ENCODE measurements at regions not wholly inside any gene's neighbourhood (a gene's known extent, or its start where the extent isn't known, plus 50 kb on each side); places are given as distances from the start of the nearest gene placed in this dataset.
"Not testable (repeated sequence)": the region's sequence is repeated elsewhere in the genome, so short reads cannot be mapped to it uniquely, and the experiment has no call there.

DNA sequence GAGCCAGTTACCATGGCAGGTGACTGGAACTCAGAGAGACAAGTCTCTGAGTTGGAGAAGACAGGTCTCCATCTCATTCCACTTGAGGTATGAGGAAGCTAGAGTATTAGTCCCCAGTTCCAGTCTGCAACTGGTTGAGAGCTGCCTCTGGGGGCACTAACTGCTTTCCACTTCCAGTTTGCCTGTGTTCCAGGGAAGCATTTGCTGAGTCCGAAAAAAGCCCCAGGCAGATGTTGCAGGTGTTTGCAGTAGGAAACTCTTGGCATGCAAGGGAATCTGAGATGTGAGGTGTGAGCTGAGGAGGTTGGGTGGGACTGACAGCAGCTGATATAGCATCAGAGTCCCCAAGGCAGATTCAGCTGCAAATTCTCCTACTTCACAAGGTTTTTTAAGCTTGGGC, 272.2 kb upstream of the CASK start:
- Histone ChIP-seq H3K4me3 (no peak overlapping the region), H3K27me3 (no peaks in the 10 kb centered on the region), H3K36me3 (no peaks in the 10 kb centered on the region), H3K9me3 (no peaks in the 10 kb centered on the region)
- no peak for DNase-seq

DNA sequence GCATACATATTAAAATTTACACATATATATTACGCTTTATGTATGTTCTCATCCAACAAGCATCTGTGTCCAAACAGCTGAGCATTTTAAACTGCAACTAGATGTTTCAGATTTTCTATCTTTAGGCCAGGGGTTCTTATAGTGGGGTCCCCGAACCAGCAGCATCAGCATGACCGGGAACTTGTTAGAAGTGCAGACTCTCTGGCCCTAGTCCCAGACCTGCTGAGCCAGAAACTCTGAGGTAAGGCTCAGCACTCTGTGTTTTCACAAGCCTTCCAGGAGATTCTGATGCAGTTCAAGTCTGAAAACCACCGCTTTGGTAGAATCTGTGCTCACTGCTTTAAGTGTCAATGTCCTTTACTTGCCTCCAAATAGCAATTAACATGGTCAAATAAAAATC, 266.2 kb upstream of the CASK start:
- Histone ChIP-seq H3K9me3 (no peaks in the 10 kb centered on the region), H3K27me3 (no peaks in the 10 kb centered on the region), H3K4me3 (no peak overlapping the region), H3K36me3 (no peaks in the 10 kb centered on the region)
- DNase-seq, result no peak

DNA sequence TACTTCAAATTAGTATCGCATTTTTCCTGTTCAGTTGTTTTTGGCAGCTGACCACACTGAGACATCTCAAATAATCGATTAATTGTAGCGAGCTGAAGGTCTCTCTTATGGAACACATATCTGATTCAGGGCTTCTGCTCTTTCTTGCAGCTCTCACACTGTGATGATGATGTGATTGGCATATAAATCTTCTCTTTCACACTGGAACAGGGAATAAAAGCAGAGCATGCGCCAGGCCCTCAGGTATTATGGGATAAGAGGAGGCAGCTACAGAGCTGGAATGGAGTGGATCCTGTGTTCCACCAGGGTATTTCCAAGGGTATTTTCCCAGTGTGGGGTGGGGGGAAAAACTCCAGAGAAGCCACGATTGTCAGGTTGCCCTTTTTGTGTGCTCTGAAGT, 265.4 kb upstream of the CASK start:
- DNase-seq, result no peak
- Histone ChIP-seq H3K4me3 (no peak overlapping the region), H3K9me3 (no peaks in the 10 kb centered on the region), H3K27me3 (no peaks in the 10 kb centered on the region), H3K36me3 (no peaks in the 10 kb centered on the region)

DNA sequence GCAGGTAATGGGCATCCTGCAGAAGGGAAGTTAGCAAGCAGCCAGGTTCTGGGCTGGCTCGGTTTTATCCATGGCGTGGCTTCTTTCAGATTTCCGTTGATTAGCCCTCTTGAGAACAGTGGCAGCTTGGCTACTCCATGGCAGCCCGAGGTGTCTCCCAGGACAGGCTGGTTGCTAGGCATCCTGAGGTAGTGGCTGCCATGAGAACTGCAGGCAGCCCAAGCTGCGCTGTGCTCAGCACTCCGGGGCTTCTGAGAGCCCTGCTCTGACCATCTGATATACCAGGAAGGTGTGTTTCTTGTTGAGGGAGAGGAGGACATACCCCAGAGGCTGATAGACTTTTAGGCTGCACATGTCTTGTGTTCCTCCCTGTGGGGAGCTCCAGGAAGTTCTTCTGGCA, 253.4 kb upstream of the CASK start:
- H3K36me3 ChIP-seq, result no peaks in the 10 kb centered on the region
- no peaks in the 10 kb centered on the region for H3K27me3 ChIP-seq
- H3K9me3 ChIP-seq, result no peaks in the 10 kb centered on the region
- DNase-seq, result no peak
- no peak overlapping the region for H3K4me3 ChIP-seq

DNA sequence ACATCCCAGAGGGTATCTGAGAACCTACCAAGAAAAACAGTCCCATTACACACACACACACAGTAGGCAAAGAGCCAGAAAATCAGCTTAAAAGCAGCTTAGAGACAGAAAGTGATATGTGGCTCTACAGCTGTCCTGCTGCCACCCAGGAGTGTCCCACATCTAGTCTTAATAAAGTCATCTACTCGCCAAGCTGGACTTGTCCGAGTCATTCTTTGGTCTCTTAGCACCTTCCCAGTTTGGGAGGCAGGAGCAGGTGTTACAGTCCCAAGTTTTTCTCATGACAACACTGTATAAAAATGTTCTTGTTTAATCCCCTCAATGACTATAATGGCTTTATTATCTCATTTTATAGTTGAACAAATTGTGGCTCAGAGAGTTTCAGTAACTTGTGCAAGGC, 252.5 kb upstream of the CASK start:
- Histone ChIP-seq H3K27me3 (no peaks in the 10 kb centered on the region), H3K9me3 (no peaks in the 10 kb centered on the region), H3K36me3 (no peaks in the 10 kb centered on the region), H3K4me3 (no peak overlapping the region)
- DNase-seq, result no peak

DNA sequence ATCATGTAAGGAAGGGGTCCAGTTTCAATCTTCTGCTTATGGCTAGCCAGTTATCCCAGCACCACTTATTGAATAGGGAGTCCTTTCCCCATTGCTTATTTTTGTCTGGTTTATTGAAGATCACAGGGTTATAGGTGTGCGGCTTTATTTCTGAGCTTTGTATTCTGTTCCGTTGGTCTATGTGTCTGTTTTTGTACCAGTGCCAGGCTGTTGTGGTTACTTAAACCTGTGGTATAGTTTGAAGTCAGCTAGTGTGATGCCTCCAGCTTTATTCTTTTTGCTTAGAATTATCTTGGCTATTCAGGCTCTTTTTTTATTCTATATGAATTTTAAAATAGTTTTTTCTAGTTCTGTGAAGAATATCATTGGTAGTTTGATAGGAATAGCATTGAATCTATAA, 234.6 kb upstream of the CASK start:
- H3K27me3 ChIP-seq, H3K36me3 ChIP-seq, DNase-seq: not testable (repeated sequence)

DNA sequence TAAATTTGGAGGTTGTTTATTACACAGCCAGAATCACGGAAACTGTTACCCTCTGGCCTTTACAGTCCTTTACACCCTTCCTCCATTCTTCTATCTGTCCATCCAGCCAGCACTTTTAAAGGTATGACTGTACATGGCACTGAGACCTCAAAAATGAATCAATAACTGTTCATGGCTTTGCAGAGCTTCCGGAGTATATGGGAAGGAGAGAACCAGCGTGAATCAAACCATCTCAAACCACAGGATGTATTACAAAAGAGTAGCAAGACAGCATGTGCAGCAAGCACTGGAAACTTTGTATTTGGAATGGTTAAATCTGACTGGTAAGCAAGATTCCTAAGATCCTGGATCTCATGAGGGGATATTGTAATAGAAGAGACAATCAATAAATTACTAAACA, 228.5 kb upstream of the CASK start:
- no peaks in the 10 kb centered on the region for H3K9me3 ChIP-seq
- DNase-seq, result no peak
- no peaks in the 10 kb centered on the region for H3K36me3 ChIP-seq
- H3K27me3 ChIP-seq, result no peaks in the 10 kb centered on the region
- no peak overlapping the region for H3K4me3 ChIP-seq

More for the DNA sequence above, 234.6 kb upstream of the CASK start:
- not testable (repeated sequence) for H3K4me3 ChIP-seq, H3K9me3 ChIP-seq

DNA sequence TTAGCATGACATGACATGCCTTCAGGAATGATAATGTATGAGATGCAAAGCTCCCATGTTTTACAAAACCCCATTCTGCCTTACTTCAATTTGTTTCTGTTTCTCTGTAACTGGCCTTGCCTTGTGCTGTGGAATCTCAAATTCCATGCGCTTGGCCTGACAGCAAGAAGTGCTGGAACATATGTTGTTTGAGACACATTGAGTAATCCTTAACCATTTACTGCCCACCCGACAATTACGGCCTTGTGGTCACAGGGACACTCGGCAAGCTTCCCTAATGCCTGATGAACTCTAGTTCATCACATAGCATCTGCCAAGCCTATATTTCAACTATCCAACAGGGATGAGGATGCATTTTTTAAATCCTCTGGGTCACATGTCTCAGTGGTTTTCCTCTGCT, 226.4 kb upstream of the CASK start:
- Histone ChIP-seq H3K9me3 (no peaks in the 10 kb centered on the region), H3K27me3 (no peaks in the 10 kb centered on the region), H3K4me3 (no peak overlapping the region), H3K36me3 (no peaks in the 10 kb centered on the region)
- no peak for DNase-seq

DNA sequence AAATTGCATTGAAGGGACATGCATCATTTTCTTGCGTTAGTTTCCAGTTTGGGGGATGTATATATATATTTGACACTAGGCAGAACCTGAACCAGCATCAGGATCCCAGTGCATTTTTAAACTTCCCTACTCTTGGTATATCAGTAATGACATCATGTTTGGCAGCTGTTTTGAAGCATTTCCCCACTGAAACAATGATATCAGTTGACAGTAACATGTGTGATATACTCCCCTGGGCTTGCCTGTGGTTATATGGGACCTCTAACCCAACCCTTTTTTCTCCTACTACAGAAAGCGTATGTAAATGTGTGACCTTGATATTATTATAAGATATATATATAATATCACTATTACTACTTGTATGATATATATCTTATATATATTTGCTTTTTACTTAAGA, 225.9 kb upstream of the CASK start:
- Histone ChIP-seq H3K9me3 (no peaks in the 10 kb centered on the region), H3K4me3 (no peak overlapping the region), H3K27me3 (no peaks in the 10 kb centered on the region), H3K36me3 (no peaks in the 10 kb centered on the region)
- DNase-seq, result no peak

DNA sequence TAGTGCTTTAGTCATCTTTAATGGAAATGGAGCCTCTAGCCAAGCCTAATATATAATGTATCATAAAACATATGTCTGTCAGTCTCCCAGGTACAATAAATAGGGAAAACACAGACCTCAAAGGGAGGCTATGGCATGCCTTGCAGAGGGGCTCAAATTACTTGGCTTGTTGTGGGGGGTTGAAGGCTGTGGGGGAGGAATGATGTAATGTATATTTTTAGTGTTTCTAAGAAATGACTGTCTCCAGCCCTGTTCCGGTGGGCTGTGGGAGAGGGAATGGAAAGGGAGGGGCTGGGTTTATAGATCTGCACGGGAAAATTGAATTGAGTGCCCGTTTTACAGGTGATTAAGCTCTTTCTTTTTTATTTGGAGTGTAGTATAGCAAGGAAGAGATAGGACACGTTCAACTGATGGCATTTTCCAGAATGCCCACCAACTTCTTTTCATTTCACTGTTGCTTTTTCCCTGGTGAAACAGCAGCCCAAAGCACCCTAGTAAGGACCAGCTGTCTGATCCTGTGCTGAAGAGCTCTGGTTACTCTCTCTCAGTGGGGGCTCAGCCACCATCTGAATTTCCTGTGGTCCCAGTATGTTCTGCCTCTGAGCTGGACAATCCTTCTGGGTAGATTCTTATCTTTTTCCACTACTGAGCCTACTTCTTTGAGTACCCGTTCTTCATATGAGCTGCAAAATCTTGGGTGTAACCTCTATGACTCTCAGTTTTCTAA, 220.7 kb upstream of the CASK start:
- Histone ChIP-seq H3K27me3 (no peaks in the 10 kb centered on the region), H3K9me3 (no peaks in the 10 kb centered on the region), H3K4me3 (no peak overlapping the region), H3K36me3 (no peaks in the 10 kb centered on the region)
- no peak for DNase-seq

DNA sequence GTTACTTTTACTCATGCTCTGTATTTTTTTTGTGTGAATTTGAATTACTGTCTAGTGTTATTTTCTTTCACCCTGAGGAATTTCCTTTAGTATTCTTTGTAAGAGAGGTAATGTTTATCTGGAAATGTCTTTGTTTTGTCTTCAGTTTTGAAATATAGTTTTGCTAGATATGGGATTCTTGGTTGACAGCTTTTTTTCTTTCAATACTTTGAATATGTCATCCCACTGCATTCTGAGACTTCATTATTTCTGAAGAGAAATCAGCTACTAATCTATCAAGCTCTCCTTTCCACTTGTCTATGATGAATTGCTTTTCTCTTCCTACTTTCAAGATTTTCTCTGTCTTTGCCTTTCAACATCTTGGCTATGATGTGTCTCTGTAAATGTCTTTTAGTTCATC, 217.0 kb upstream of the CASK start:
- Histone ChIP-seq H3K9me3 (no peaks in the 10 kb centered on the region), H3K27me3 (no peaks in the 10 kb centered on the region), H3K4me3 (no peak overlapping the region), H3K36me3 (no peaks in the 10 kb centered on the region)
- no peak for DNase-seq

DNA sequence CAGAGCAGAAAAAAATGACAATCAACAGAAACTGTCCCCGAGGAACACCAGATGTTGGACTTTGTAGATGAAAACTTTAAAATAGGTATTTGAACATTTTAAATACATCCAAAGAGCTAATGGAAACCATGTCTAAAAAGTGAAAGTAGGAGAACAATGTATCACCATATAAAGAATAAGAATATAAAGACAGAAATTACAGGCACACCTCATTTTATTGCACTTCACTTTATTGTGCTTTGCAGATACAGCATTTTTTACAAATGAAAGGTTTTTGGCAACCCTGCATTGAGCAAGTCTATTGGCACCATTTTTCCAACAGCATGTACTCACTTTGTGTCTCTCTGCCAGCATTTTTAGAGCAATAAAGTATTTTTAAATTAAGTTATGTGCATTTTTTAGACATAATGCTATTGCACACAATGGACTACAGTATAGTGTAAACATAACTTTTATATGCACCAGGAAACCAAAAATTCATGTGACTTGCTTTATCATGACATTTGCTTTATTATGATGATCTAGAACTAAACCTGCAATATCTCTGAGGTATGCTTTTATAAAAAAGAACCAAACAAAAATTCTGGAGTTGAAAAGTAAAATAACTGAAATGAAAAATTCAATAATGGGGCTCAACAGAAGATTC, 212.4 kb upstream of the CASK start:
- H3K27me3 ChIP-seq, result no peaks in the 10 kb centered on the region
- H3K4me3 ChIP-seq, result no peak overlapping the region
- H3K9me3 ChIP-seq, result no peaks in the 10 kb centered on the region
- DNase-seq, result no peak
- no peaks in the 10 kb centered on the region for H3K36me3 ChIP-seq

DNA sequence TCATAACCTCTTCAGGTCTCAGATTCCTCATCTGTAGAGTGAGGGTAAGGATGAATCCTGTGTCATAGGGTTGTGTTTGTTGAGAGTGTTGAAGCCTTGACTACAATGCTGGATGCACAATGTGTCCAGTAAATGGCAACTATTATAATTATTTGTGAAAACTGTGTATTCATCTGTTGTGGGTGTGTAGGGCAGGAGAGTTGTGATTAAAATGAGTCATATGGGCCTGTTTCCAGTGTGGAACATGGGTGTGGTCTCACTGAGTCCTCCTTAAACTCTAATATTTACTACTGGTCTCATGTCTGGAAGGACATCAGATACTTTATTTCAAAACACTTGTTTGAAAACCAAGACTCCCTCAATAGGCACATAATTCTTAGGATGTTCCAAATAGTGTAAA, 208.5 kb upstream of the CASK start:
- H3K9me3 ChIP-seq, result no peaks in the 10 kb centered on the region
- H3K4me3 ChIP-seq, result no peak overlapping the region
- no peaks in the 10 kb centered on the region for H3K27me3 ChIP-seq
- DNase-seq, result no peak
- H3K36me3 ChIP-seq, result no peaks in the 10 kb centered on the region

DNA sequence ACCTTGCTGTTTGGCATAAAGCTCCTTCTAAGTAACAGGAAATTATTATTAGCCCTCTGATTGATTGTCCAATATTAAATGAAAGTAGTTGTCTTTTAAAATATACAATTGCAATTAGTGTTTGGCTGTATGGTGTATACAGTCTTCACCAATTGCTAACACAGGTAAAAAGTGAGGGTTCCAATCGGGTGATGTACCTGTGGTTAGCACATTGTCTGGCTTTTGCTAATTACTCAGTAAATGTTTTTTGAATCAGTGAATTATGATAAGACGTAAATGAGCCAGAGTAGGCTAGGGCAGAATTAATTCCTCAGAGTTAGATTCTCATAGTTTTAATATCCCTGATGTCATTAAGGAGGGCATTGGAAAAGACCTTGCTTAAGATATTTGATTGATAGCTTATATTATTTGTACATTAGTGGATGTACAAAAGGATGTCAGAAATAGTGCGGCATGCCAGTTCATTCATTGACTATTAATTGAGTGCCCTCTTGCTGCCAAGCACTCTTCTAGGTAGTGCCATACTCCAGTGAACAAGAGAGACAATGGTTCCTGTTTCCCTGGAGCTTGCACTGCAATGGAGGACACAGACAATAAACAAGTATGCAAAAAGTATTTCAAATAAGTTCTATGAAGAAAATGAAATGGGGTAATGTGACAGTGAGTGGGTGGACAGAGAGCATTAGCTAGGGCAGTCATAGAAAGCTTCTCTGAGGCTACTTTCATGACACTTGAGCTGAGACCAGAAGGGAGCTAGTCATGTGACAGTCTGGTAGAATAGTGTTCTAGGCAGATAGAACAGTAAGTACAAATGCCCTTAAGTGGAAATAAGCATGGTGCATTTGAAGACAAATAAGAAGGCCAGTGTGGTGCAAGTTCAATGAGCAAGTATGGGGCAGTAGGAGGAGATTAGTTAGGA, 205.9 kb upstream of the CASK start:
- Histone ChIP-seq H3K4me3 (no peak overlapping the region), H3K36me3 (no peaks in the 10 kb centered on the region)
- no peak for DNase-seq

DNA sequence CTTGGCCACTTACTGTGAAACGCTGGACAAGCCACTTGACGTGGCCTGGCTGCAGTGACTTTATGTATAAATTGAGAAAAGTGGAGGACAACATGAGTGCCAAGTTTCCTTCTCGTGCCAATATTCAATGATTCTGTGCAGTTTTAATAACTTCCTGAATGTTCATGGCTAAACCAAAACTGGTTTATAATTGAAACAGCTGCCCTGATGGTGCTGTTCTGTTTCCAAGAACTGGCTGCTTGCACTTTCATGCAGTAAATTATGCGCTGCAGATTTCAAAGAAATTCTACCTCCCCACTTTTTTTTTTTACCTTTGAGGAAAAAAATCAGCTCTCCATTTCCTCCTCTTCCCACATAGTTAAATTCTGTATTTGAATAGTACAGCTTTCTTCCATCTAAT, 205.2 kb upstream of the CASK start:
- H3K27me3 ChIP-seq, result no peaks in the 10 kb centered on the region
- no peak for DNase-seq
- H3K9me3 ChIP-seq, result no peaks in the 10 kb centered on the region
- no peak overlapping the region for H3K4me3 ChIP-seq
- H3K36me3 ChIP-seq, result no peaks in the 10 kb centered on the region

More for the DNA sequence above, 205.9 kb upstream of the CASK start:
- Histone ChIP-seq H3K27me3 (no peaks in the 10 kb centered on the region), H3K9me3 (no peaks in the 10 kb centered on the region)

DNA sequence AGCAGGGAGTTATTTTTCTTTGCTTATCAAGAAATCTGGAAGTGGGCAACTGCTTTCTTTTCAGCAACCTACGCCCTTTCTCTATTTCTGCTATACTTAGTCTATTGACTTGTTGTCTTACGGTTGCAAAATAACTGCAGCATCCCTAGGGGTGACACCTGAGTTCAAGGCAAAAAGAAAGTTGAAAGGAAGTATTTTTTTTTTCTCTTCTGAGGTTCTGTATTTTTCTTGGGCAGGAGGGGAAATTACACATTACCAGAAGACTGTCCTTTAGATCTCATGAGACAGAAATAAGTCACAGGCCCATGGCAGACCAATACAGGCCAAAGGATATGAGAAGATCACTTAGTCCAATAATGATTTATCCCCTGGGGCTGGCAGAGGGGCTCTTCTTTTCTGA, 204.7 kb upstream of the CASK start:
- Histone ChIP-seq H3K36me3 (no peaks in the 10 kb centered on the region), H3K27me3 (no peaks in the 10 kb centered on the region), H3K9me3 (no peaks in the 10 kb centered on the region), H3K4me3 (no peak overlapping the region)
- no peak for DNase-seq

DNA sequence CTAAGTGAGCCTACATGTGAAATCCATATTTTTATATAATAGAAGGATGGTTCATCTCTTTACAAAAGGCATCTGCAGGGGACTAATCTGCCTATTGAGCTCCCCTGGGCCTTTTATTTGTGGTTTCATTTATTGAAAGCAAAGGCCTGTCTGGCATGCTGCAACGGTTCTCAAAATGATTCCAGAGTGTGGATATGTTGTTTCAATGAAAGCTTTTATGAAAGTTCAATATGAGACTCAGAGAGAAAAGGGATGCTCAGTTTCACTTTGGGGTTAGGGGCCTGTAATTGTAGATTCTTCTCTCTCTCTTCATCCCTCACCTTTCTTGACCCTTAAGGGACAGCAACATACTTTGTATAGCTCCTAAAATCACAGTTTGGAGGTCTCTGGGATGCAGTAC, 204.2 kb upstream of the CASK start:
- Histone ChIP-seq H3K4me3 (no peak overlapping the region), H3K27me3 (no peaks in the 10 kb centered on the region), H3K36me3 (no peaks in the 10 kb centered on the region), H3K9me3 (no peaks in the 10 kb centered on the region)
- DNase-seq, result no peak

All from MG63 (cell line).